HFFc6 (cell line): ENCODE measurements at regions not wholly inside any gene's neighbourhood (a gene's known extent, or its start where the extent isn't known, plus 50 kb on each side); places are given as distances from the start of the nearest gene placed in this dataset.

Source experiments
- DNase-seq: peaks from one replicate; pipeline ENCODE4 v3.0.0-alpha.2; 2018
- H3K27ac Mint-ChIP-seq: 2 replicates; pipeline ENCODE4 v1.8.0; 2020; ENCODE audit warnings: mild to moderate bottlenecking, mixed read lengths
- H3K27me3 Mint-ChIP-seq: 2 replicates; pipeline ENCODE4 v1.8.0; 2021; ENCODE audit warnings: mild to moderate bottlenecking, moderate library complexity, mixed read lengths; ENCODE audit not compliant: insufficient read depth
- H3K36me3 Mint-ChIP-seq: 2 replicates; pipeline ENCODE4 v1.8.0; 2021; ENCODE audit warnings: low read depth, mixed read lengths
- H3K4me1 Mint-ChIP-seq: 2 replicates; pipeline ENCODE4 v1.8.0; 2020; ENCODE audit warnings: low read depth, mixed read lengths
- H3K4me3 Mint-ChIP-seq: 2 replicates; pipeline ENCODE4 v1.8.0; 2020; ENCODE audit warnings: mild to moderate bottlenecking, moderate library complexity, mixed read lengths
- H3K9me3 Mint-ChIP-seq: 2 replicates; pipeline ENCODE4 v1.8.0; 2020; ENCODE audit warnings: mild to moderate bottlenecking, mixed read lengths
- TF ChIP-seq, protein P1 (sequence below): fragments of 200-600 bp; sonication (generic); IDR thresholded peaks from 2 replicates; pipeline ENCODE4 v1.5.0; 2021; ENCODE audit warnings: antibody characterized with exemption, mild to moderate bottlenecking

DNA sequence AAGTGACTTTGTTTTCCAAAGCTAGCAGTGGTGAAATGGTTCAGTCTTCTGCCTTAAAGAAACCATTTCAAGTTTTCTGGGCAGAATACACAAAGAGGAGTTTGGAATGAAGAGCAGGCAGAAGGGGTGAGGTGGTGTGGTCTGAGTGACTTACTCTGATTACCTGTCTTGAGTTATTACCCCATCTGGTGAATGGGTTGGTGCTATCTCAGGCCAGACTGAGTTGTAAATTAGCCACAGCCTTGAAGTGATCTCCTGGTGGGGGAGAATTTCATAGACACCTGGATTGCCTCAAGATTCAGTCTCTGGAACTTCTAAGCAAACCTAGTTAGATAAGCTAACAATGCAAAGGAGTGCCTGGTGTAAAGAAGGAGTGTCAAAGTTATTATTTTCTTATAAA lies 983.5 kb upstream of the NXPH2 start:
- Mint-ChIP-seq H3K9me3 (peaks cover 15% of the 10 kb centered on the region), H3K36me3 (no peaks in the 10 kb centered on the region), H3K4me3 (no peak overlapping the region), H3K4me1 (no peaks in the 10 kb centered on the region), H3K27me3 (no peaks in the 10 kb centered on the region; the same call in 1 of the 2 replicates), H3K27ac (no peak overlapping the region)
- TF ChIP-seq, protein P1, sequence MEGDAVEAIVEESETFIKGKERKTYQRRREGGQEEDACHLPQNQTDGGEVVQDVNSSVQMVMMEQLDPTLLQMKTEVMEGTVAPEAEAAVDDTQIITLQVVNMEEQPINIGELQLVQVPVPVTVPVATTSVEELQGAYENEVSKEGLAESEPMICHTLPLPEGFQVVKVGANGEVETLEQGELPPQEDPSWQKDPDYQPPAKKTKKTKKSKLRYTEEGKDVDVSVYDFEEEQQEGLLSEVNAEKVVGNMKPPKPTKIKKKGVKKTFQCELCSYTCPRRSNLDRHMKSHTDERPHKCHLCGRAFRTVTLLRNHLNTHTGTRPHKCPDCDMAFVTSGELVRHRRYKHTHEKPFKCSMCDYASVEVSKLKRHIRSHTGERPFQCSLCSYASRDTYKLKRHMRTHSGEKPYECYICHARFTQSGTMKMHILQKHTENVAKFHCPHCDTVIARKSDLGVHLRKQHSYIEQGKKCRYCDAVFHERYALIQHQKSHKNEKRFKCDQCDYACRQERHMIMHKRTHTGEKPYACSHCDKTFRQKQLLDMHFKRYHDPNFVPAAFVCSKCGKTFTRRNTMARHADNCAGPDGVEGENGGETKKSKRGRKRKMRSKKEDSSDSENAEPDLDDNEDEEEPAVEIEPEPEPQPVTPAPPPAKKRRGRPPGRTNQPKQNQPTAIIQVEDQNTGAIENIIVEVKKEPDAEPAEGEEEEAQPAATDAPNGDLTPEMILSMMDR: no peak
- DNase-seq: no peak

- peaks cover 55% of the 10 kb centered on the region for H3K9me3 Mint-ChIP-seq
- TF ChIP-seq, protein P1: no peak
- H3K27me3 Mint-ChIP-seq: no peaks in the 10 kb centered on the region; the same call in 1 of the 2 replicates
- H3K4me3 Mint-ChIP-seq: no peak overlapping the region
- no peak overlapping the region for H3K27ac Mint-ChIP-seq
- H3K36me3 Mint-ChIP-seq: 0 out of 2 replicates have a peak, but pooled peaks cover 3% of the 10 kb centered on the region
- H3K4me1 Mint-ChIP-seq: no peaks in the 10 kb centered on the region
- DNase-seq: no peak
Observed at GRCh38 chr2:139759000-139759505, 978.9 kb upstream of the NXPH2 start.

DNA sequence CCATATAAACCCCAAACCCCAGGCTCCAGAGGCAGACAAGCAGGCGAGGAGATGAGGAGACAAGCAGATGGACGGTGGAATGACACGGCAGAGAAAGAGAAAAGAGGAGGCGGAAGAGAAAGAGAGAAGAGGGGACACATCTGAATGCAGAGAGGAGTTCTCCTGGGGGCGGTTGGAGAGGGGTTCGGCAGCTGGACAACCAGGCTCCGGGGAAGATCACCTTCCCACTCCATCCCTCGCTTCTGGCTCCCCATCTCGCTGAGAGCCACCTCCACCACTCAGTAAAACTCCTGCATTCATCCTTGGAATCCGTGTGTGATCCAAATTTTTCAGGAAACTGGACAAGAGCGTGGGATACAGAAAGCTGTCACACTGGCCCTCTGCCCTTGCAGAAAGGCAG lies 966.7 kb upstream of the NXPH2 start:
- Mint-ChIP-seq H3K4me1 (no peaks in the 10 kb centered on the region), H3K36me3 (no peaks in the 10 kb centered on the region), H3K27me3 (no peaks in the 10 kb centered on the region), H3K27ac (no peak overlapping the region), H3K4me3 (no peak overlapping the region), H3K9me3 (peaks cover 65% of the 10 kb centered on the region)
- DNase-seq: no peak
- TF ChIP-seq, protein P1: no peak

DNA sequence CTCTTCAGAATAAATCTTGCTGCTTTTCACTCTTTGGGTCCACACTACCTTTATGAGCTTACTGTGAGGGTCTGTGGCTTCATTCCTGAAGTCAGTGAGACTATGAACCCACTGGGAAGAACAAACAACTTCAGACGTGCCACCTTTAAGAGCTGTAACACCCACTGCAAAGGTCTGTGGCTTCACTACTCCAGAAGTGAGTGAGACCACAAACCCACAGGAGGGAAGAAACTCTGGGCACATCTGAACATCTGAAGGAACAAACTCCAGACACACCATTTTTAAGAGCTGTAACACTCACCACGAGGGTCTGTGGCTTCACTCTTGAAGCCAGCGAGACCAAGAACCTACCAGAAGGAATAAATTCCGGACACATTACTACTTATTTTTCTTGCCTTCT lies 964.1 kb upstream of the NXPH2 start:
- Mint-ChIP-seq H3K36me3 (no peaks in the 10 kb centered on the region), H3K9me3 (peaks cover 40% of the 10 kb centered on the region), H3K4me3 (no peak overlapping the region), H3K4me1 (no peaks in the 10 kb centered on the region), H3K27ac (no peak overlapping the region), H3K27me3 (no peaks in the 10 kb centered on the region)
- no peak for DNase-seq
- TF ChIP-seq, protein P1: no peak

DNA sequence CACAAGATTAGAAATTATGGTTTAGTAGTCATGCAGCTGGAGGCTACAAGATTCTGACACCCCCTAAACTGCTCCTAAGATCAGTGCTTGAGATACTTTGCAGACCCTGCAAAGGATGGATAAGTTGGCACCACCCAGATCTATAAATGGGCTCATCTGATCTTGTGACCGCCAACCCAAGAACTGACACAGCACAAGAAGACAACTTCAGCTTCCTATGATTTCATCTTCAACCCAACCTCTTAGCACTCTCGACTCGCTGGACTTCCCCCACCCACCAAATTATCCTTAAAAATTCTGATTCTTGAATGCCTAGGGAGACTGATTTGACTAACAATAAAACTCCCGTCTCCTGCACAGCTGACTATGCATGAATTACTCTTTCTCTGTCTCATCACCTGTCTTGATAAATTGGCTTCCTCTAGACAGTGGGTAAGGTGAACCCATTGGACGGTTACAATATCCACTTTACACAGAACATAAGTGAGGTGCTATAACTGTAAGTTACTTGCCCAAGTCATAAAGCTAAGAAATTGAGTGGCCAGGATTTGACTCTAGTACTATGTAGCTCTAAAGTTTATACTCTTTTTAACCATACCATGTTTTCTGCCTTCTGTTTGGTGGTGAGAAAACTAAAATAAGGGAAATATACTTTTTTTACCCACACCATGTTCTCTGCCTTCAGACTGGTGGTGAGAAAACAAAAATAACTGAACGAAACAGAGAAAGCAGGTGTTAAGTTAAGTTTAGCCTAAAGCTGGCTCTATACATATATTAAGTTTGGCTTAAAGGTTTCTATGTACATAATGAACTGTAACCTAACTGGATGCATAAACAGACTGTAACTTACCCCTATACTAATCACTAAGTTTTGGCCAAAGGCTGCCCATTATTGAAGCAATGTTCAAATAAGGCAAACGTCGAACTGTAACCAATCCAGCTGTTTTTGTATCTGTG lies 962.3 kb upstream of the NXPH2 start:
- no peak for DNase-seq
- no peaks in the 10 kb centered on the region for H3K4me1 Mint-ChIP-seq
- no peak overlapping the region for H3K27ac Mint-ChIP-seq
- peaks cover 31% of the 10 kb centered on the region for H3K9me3 Mint-ChIP-seq
- no peaks in the 10 kb centered on the region for H3K36me3 Mint-ChIP-seq
- H3K4me3 Mint-ChIP-seq: no peak overlapping the region
- TF ChIP-seq, protein P1: no peak
- H3K27me3 Mint-ChIP-seq: no peaks in the 10 kb centered on the region
